GM21367 (cell line): ENCODE measurements at regions not wholly inside any gene's neighbourhood (a gene's known extent, or its start where the extent isn't known, plus 50 kb on each side); places are given as distances from the start of the nearest gene placed in this dataset.
"Not testable (repeated sequence)": the region's sequence is repeated elsewhere in the genome, so short reads cannot be mapped to it uniquely, and the experiment has no call there.

Source experiments
- ATAC-seq: cut with Tn5 transposase; IDR thresholded peaks from one replicate; pipeline ENCODE4 v1.9.1; 2021; ENCODE audit not compliant: unreplicated experiment

GRCh38 chr5:122515210-122515609, 203.2 kb downstream of the SNCAIP start:
- ATAC-seq = not testable (repeated sequence)

DNA sequence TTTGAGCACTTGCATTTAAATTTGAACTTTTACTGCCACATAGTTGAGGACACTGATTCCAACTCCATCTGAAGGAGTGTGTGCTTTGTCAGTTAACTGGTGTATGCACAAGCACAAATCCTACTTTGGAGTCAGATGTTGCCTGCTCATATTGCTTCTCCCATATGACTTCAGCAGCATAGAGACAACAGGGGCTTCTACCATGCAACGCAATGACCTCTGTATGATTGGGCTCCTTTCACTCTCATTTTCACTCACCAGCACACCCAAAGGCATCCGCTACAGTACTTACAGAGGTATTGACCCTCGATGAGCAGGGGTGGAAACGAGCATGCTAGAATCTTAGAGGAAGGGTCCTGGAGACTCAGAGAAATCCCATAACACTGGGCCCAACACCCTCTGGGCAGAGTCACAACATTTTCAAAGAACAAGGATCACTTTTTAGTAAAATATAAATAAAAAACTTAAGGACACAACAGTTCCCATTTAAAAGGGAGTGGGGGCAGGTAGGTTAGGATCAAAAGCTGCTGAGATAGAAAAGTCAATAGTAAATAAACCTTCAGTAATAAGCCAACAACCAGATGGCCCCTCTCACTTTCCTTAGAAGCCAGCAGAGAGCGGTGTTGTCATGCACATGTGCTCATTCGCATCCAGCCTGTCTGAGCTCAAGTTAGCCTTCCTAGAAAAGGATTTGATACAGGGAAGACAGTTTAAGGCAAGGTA, 203.8 kb downstream of the SNCAIP start:
- peak; percentile 68 for ATAC-seq

DNA sequence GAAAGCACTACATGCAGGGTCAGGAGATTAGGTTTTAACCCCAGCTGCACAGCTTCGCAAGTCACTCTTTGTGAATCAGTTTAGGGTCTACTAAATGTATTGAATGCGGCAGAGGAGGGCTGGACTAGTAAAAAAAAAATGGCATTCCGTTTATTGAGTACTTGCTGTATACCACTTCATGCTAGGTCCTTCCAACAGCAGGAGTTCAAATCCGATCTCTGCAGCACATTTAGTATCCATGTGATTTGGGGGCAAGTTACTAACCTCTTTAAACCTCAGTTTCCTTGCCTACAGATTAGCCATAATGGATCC, 204.4 kb downstream of the SNCAIP start:
- ATAC-seq = no peak

- no peak for ATAC-seq
These were observed 205.1 kb downstream of the SNCAIP start for GRCh38 chr5:122517091-122517490.

DNA sequence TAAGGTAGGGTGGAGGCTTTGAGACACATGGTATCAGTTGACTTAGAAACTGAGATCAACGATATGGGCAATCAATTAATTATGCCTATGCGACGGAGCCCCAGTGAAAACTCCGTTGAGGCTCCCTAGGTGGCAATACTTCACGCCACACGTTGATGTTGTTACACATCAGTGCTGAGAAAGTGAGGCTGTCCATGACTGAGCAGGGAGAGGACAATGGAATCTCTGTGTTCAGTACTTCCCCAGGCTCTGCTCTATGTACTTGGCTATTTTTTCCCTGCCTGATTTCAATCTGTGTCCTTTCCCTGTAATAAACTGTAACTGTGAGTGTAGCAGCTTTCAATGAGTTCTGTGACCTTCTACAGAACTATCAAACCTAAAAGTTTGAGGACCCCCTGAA, 211.7 kb downstream of the SNCAIP start:
- ATAC-seq = no peak

- no peak for ATAC-seq
These were observed 215.5 kb downstream of the SNCAIP start for GRCh38 chr5:122527547-122527946.

- ATAC-seq = no peak
These were observed 220.0 kb downstream of the SNCAIP start for GRCh38 chr5:122532035-122532434.

DNA sequence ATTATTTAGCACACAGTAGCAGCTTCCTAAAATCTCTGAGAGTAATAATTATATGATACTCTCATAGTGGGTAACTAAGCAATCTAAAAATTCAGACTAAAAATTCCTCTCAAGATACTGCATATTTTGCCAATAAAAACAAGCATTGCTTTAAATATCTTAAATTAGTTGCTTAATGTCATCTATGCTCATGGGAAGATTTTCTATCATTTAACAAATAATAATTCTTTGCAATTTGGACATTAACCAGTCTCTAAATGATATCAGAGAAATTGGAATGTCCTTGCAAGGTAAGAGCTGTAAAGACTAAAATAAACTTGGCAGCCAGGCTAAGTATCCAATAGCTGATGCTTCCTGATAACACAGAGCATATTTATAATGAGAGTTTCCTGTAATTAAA, 221.8 kb downstream of the SNCAIP start:
- ATAC-seq = no peak

DNA sequence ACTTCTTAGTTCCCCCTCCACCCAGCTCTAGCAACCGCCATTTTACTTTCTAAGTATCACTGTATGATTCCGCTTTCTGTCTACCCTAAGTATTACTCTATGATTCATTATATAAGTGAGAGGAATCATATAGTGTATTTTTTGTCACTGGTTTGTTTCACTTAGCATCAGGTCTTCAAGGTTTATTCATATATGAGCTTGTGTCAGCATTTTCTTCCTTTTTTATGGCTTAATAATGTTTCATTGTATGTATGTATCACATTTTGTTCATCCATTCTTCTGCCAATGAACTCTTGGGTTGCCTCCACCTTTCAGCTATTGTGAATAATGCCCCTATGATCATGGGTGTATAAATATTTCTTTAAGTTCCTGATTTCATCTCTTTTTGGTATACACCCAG, 222.8 kb downstream of the SNCAIP start:
- no peak for ATAC-seq

- no peak for ATAC-seq
These were observed 229.4 kb downstream of the SNCAIP start for GRCh38 chr5:122541388-122541787.

GRCh38 chr5:122545986-122546385, 228.9 kb upstream of the SNX2 start:
- ATAC-seq = no peak

DNA sequence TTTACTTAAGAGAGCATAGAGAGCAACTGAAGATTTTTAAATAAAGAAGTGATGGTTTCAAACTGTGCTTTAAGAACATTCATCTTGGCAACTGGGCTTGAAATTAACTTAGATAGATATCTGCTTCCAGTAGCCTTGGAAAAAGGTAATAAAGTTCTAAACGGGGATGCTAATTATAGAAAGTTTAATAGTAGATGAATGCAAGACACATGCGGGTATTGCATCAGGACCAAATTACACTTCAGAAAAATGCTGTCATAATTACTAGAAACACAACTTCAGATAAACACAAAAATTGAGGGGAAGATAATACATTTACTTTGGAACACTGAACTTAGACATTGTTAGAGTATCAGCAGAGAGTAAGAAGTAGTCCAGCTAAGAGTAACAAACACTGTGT, 227.7 kb upstream of the SNX2 start:
- ATAC-seq = no peak

DNA sequence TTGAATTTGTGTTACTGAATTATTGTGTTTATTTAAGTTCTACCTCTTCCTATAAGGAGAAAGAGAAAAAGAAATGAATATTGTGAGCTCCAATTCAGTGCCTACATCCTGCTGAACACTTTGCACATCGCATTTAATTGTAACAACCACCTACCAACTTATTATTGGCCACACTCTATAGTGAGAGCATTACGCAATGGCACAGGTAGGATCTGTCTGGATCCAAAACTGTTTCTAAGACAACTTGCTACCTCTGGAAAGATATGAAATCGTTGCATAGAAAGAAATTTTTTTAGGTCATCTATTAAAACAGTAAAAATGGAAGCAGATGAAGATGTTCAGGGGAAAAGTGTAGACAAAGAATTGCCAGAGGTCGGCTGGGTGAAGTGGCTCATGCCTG, 227.2 kb upstream of the SNX2 start:
- ATAC-seq = no peak

- no peak for ATAC-seq
These were observed 215.2 kb upstream of the SNX2 start for GRCh38 chr5:122559676-122560075.

DNA sequence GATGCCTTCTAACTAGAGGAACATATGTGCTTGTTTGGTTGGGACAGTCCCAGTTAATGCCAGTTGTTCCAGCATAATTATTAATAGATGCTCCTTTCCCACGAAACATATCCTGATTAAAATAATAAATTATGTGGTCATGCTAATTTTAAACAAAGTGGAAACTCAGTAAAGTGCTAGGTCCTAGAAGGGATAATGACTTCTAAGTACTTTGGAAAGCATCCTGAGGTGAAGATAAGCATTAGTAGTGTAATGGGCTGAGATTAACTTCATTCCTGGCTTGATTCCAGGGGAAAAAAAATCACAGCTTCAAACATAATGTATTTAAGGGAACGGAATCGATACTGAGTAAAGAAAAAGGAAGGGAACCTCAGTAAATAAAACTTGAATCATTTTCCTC, 213.7 kb upstream of the SNX2 start:
- ATAC-seq = no peak

- ATAC-seq = no peak
These were observed 209.5 kb upstream of the SNX2 start for GRCh38 chr5:122565331-122565730.

- ATAC-seq = no peak
These were observed 198.4 kb upstream of the SNX2 start for GRCh38 chr5:122576256-122577016.

DNA sequence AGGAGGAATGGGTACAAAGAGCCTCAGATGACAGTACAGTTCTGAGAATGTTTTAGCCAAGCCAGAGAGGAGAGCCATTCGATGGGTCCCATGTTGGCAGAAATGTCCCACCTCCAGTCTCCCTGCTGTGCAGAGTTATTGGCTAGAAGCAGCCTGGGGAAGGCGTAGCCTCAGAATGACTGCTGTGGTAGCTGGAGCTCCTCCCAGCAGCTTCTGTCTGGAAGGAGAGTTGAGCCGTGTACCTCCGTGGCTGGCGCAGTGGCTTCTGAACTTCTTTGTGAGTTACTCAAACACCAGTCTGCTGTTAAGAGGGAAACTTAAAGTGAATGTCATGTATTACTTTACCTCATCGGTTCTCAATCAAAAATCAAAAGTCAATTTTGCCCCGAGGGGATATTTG, 193.3 kb upstream of the SNX2 start:
- no peak for ATAC-seq

GRCh38 chr5:122584411-122585300, 190.2 kb upstream of the SNX2 start:
- no peak for ATAC-seq

GRCh38 chr5:122585371-122585770, 189.5 kb upstream of the SNX2 start:
- no peak for ATAC-seq

DNA sequence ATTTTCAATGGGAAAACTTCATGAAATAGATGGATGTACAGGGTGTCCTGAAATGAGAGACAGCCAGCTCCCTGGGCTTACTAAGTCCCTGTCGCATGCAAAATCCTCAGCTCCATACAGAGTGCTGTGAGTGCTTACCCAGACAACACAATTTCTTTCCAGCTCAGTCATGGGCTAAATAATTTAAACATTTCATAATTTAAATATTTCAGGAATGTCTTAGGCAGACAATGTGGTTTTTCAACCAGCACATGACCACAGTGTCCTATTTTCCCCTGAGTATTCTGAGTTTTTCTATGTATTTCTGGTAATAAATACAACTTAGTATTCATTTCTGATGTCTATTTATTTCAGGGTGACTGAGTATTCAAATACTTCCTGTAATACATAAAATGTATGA, 188.5 kb upstream of the SNX2 start:
- ATAC-seq = no peak

DNA sequence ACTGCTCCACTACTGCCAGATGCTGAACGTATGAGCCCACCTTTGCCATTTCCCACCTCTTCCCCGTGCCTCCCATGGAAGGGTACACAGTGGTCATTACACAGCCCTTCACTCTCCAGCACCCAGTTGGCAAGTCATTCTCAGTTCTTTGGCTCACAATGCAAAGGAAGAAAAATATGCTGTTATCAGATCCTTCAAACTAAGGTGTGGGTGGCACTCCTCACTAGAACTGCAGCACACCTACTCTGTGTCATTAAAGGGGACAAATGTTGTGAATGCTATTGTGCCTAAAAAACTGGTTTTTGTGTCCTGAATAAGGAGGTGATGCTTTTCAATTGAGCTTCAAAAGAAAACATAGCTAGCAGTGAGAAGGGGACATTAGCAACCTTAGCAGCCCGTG, 183.1 kb upstream of the SNX2 start:
- no peak for ATAC-seq
